Hematopoietic multipotent progenitor cell treated with erythropoietin and hydrocortisone succinate and interleukin-3 and kit ligand, for 6 days (in vitro differentiated cells): ENCODE measurements at regions not wholly inside any gene's neighbourhood (a gene's known extent, or its start where the extent isn't known, plus 50 kb on each side); places are given as distances from the start of the nearest gene placed in this dataset.

ENCODE experiments used
- DNase-seq: peaks from one replicate; pipeline ENCODE4 v3.0.0-alpha.2; 2015

DNA sequence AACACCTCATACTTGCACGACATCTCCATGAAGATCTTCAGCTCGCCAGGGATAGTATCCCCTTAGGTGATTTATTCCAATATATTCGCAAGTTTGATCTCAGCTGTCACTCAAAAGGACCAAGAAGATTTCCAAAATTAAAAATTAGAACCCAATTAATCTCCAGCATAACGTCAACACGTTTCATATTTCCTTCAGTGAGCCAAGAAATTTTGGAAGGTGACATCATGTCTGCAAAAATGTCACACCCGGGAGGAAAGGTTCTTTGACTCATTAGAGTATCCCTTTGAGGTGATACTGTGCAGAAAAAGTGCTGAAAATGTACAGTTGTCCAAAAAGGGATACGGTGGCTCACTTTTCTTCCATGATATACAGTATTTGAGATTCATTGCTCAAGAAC, 569.6 kb downstream of the EFNB2 start:
- DNase-seq: no peak

DNA sequence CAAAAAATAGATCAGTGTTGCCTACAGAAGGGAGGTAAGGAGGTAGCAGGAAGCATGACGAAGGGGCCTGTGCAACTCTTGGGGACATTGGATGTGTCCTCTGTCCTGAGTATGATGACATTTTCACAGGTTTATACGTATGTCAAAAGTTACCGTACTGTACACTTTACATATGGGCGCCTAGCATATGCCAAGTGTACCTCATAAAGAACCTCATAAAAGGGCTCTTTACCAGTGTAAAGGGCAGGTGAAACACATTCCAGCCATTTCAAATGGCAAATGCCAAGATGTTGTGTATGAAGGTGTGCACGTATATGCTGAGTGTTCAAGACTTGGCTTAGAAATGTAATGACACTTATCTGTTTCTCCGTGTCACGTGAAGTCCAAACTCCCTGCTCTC, 573.4 kb downstream of the EFNB2 start:
- no peak for DNase-seq

DNA sequence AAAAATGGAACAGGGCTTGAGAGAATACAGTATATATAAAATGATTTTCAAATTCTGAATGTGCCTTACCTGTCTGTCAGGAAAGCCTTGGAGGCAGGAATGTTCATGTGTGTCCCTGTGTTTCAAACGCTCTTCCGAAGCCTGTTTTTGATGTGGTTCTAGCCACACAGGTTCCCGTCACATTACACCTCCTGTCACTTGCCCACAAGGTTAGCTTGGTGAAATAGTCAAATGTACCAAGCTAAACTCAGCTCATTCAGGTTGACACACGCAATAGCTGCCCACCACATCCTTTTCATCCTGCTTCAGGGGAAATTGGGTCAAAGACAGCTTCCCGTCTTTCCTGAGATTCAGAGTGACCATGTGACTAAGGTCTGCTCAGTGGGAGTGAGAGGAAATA, 574.0 kb downstream of the EFNB2 start:
- no peak for DNase-seq

DNA sequence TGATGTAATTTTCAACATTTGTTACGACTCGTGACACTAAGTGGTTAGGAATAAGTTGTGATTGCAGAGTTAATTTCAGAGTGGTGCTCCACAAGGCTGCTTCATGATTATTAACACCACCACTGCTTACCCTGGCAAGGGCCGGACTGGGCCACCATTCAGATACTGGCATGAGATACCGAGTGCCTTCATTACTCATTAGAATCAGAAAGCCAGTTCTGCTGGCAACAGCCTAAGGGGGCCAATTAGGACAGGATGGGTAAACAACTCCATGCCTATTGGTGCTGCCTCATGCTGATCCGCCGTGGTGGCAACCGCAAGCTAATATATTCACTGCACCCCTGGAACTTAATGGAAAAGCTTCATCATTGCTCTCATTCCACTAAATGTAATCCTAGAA, 575.1 kb downstream of the EFNB2 start:
- no peak for DNase-seq

DNA sequence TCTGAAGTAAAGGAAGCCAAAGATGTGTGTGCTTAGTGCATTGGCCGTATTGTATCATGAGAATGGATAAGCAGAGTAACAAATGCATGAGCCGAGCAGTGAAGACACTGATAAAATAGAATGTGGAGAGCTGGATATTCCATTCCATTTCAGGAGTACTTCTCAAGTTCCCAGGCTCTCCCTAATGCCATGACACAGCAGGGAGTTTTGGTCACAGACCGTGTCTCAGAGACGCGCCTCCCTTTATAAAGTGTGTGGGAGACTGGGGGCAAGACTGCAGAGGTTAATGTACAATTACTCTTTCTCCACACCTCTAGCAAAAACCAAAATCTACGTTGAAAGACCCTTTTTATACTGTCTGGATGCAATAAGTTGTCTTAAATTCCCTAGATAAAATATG, 575.6 kb downstream of the EFNB2 start:
- DNase-seq: no peak

DNA sequence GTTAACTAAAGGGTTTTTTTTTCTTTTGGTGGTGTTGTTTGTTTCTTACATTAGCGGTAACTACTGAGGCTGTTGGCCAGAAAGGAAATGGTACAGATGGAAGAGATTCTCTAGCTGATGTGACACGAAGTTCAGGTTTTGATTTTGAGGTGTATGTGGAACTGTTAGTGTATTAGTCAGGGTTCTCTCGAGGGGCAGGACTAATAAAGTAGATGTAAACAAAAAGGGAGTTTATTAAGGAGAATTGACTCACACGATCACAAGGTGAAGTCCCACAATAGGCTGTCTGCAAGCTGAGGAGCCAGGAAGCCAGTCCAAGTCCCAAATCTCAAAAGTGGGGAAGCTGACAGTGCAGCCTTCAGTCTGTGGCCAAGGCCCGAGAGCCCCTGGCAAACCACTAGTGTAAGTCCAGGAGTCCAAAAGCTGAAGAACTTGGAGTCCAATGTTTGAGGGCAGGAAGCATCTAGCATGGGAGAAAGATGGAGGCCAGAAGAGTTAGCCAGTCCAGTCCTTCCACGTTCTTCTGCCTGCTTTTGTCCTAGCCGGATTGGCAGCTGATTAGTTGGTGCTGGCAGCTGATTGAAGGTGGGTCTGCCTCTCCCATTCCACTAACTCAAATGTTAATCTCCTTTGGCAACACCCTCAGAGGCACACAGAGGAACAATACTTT, 577.6 kb downstream of the EFNB2 start:
- no peak for DNase-seq

DNA sequence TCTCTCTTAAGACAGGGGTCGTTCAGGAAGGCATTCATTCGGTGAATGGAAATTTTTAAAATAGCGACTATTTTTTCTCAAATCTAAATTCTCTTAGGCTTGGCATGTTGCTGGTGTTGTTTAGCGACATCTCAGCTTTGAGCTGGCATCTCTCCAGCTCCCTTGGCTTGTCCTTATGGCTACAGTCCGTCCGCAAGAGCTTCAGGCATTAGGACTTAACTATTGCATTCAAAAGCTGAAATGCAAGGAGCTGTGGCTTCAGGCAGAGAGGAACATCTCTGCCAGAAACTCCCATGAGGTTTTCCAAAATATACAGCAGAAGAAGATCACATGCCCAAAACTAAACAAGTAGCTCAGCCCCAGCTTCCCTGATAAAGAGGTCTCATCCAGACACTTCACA, 578.5 kb downstream of the EFNB2 start:
- DNase-seq: no peak

DNA sequence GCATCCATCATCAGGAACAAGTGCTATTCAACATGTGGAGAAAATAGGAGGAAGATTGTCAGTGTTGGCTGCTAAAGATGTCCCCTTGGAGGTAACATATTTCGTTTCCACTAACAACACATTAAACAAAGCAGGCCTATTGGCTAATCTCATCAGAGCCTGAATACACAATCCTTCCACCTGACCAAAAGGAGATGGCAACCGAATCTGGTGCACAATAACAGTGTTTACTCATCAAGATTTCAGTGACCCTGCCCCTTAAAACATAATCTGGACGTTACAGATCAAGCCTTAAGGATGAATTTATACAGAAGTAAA, 582.5 kb downstream of the EFNB2 start:
- DNase-seq: no peak

DNA sequence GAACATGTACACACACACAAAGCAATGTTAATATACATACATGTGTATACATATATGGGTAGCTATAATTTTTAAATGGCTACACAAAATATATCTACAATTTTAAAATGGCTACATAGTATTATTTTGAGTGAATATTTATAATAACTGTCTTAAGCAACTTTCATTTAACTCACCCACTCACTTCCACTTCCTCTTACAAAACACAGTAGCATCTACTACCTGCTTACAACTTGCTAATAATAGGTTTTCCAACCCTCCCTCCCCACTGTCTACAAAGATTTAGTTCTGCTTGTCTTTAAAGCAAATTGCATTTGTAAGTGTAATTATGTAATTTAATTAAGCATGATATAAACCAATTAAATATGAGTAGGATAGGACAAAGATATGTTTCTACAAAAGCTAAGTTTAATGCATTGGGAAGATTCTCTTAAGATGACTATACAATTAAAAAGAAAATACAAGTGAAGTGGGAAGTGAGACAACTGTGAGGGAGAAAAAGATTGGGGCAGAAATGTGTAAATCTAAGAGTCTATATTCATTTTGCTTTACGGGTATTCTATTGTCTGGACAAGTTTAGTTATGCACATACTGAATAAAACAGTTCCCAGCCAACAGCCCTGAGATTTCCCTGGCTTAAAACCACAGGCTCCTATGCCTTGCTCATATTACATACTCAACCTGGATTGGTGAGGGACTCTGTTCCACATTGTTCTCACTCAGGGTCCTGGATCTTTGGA, 583.1 kb downstream of the EFNB2 start:
- no peak for DNase-seq

DNA sequence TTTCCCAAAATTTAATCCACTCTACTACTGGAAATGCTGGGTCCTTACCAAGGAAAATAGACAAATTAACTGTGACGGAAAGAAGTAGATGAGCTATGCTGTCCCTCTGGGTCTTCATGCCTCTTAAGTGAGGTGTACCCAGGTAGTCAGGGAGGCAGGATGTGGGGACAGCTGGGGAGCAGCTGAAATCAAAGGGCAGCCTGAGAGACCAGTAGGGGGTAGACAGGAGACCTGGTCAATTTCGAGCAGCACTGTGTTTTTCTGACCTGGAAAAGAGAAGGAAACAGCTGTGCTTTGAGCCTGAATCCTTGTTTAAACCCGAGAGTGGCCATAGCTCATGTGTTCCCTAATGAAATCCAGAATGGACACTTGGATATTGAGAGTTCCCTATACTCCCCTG, 587.3 kb downstream of the EFNB2 start:
- DNase-seq: no peak

DNA sequence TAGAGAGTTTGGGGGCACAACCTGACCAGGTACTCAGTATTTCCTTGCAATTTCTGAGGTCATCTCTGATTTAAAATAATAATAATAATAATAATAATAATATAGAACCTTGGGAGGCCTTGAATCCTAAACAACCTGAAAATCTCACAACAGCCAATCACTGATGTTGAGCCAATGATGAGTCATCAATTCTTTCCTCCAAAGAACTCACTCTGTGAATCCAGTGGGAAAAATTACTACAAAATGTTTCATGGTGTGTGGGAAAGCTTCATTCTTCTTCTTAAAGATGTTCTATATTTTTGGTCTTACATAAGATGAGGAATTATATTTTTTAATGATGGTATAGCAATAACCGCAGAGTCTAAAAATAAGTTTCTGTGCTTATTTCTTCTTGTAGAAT, 594.6 kb downstream of the EFNB2 start:
- no peak for DNase-seq

DNA sequence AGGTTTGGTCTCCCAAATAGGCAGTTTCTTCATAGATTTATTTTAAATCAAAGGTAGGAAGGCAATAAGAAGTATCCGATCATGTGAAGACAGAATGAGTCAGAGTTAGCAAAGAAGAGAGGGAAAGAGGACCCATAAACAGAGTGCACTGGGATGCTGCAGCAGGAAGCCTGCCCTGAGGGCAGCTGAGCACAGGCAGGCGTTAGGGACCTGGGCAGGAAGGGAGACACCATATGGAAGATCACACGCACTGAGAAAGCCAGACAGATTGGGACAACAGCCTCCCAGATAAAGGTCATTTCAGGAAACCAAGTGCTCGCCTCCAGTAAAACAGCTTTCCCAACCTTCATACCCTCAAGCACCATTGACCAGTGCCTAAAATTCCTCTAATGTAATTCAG, 598.0 kb downstream of the EFNB2 start:
- no peak for DNase-seq

DNA sequence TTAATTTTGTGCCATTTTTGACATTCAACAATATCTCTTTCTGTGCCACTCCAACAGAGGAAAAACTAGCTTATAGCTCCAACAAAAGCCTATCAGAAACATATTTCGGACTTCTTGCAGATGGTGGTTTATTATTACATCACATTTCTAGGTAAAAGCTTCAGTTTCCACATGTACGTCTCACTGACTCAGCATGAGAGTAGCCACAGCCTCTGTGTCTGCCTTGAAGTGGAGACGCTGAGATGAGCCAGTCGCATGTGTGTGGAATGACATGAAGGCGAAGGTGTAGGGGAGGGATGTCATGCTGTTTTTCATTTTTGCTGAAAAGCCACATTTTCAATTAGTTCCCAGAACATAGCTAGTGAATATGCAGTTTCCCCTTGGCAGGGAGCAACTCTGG, 598.6 kb downstream of the EFNB2 start:
- peak; percentile 19 for DNase-seq

DNA sequence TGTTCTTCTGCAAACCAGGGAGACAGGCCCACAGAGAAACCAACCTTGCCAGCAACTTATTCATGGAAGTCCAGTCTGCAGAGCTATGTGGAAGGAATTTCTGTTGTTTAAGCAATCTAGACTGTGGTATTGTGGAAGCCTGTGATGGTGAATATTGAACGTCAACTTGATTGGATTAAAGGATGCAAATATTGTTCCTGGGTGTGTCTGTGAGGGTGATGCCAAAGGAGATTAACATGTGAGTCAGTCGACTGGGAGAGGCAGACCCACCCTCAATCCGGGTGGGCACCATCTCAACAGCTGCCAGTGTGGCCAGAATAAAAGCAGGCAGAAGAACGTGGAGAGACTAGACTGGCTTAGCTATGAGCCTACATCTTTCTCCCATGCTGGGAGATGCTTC, 606.0 kb downstream of the EFNB2 start:
- DNase-seq: no peak

DNA sequence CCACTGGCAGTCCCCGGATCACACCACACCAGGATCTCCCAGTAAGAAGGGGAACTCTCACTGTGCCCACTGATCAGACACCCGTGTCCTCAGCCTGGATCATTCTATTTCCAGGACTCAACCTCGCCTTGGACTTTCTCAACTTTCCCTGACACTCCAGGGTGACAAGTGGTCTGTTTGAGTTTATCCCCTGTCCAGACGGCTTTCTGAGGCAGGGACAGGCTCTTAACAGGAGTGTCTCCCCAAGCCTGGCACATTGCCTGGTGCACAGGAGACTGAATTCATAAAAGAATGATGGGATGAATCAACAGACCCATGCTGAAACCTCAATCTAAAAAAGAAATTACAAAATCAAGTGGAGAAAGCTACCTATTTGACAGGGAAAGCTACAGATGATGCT, 606.6 kb downstream of the EFNB2 start:
- no peak for DNase-seq

DNA sequence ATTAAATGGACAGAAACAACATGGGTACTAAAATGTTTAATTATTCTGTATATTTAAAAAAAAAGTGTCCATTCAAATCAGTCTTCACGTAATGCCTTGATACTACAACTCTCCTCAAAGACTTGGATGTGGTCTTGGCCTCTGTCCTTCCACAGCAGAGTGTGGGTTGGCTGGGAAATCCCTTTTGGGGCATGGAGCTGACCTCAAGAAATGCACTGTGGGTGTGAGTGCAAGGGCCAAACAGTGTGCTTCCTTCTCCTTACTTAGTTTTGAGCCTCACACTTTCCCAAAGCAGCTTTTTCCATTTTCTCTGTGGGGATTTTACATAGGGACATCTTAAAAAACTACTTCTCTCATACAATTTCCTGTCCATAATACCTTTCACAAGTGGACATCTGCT, 607.4 kb downstream of the EFNB2 start:
- no peak for DNase-seq

DNA sequence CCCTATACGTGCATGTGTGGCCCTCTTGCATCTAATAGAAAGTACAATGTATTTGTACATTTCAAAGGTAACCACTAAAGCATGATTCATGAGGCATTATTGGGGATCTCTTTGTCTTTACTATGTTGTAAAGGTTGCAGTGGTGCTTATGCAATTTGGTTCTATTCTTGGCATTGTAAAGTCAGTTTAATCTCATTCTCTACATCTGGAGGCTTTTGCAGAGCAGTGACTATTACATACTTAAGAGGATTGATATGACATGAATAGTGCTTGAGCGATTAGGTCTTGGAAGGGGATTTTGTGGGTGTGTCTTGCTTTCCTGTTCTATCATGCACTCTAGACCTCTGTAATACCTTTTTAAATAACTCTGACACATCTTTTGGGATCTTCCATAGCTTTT, 610.0 kb downstream of the EFNB2 start:
- DNase-seq: no peak

DNA sequence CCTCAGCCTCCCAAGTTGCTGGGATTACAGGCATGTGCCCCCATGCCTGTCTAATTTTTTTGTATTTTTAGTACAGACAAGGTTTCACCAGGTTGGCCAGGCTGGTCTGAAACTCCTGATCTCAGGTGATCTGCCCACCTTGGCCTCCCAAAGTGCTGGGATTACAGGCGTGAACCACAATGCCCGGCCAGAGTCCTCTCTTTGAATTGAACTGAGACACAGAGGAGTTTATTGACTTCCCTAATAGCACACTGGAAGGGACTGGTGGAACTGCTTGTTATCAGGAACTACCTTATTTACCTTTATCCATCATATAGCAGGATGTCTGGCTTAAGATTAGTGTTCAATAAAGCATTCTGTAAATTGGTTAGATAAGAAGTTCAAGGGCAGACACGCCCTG, 613.8 kb downstream of the EFNB2 start:
- DNase-seq: no peak

DNA sequence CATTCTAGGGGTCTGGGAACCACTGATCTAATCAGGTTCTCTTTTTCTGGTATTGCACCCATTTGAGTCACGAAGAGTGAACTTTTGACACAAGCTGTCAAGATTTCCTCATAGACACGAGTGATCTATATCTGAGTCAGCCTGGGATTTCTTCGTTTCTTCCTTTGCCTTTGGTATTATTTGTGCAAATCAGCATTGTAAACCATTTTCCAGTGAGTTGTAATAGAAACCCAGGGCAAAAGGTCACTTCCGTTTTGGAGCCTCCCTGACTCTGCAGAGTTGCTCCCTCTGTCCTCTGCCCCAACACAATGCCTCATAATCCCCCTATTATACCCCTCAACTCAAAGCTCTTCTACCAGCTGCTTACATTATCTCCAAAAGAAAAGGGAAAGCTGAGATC, 615.1 kb downstream of the EFNB2 start:
- peak; percentile 4 for DNase-seq

DNA sequence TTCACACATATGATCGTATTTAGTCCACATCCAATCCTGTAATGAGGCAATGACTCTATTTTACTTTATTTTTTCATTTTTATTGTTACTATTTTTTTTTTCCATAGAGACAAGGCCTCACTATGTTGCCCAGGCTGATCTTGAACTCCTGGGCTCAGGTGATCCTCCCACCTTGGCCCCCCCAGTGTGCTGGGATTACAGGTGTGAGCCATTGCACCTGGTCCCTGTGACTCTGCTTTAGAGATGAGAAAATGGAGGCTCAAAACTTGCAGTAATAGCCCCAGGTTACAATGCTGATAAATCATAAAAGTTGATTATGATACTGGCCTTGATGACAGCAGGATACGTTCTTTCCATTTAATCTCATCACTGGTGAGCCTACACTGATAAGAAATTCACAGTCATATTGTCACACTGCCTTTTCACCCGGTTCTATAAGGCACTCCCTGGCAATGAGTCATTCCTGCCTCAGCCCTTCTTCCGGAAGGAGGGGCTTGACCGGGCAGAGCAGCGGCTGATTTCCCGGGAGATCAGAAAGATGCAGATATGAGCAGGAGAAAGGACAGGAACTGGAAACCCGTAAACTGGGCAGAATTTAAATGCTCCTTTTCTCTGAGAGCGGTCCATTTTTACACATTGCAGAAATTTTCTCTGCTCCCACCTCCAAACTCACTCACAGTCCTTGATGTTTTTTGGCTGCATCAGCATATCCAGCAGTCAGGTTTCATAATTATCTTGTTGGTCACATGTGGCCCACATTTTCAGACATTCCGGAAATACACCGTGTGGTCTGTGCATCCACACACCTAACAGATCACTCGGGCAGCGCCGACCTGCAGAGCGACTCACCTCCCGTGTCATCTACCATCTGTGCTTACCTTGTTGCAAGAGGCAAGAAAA, 616.4 kb downstream of the EFNB2 start:
- no peak for DNase-seq

DNA sequence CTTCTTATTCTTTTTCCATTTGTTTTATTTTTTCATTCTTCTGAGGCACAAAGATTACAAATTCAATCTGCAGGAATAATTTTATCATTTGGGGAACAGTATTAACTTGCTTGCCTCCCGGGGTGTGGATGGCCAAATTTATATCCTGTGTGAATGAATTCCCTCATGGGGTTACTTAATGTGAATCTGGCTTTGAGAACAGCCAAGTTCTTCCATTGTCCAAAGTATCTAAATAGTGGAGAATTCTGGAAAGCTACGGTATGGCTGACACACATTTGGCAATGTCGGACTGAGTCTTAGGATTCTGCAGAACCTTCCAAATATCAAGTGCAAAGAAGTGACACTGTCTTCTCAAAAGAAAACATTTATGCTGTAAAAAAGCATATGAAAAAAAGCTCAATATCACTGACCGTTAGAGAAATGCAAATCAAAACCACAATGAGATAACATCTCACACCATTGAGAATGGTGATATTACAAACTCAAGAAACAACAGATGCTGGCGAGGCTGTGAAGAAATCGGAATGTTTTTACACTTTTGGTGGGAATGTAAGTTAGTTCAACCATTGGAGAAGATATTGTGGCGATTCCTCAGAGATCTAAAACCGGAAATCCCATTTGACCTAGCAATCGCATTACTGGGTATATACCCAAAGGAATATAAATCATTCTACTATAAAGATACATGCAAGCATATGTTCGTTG, 620.2 kb downstream of the EFNB2 start:
- no peak for DNase-seq

DNA sequence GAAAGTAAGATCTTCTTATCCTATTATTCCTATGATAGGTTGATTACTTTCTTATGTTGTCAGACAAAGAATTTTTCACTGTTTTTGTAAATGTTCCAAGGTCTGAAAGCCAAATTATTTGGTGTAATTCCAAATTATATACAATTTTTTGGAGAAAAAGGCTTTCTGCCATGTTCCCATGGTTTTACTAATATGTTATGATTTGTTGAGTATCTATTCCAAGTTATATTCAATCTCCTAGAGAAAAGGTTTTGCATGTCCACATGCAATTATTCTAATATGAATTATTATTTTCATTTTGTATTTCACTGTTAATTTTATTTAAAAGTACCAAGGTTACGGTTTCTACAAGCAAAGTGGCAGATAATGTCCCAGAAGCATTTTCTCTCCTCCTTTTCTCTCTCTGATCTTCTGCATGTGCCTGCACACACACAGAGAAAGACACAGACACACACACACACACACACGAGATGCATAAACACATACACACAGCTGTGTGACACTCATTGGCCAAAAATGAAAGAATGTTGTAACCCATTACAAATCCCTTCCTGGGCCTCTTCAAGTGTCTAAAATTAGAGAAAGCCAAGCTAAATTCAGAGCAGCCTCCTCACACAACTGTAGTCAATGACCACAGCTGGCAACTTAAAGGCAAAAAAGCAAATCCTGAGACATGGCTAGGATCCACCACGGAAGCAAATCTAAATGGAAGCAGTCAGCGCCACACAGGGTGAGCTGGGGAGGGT, 621.0 kb downstream of the EFNB2 start:
- DNase-seq: no peak

DNA sequence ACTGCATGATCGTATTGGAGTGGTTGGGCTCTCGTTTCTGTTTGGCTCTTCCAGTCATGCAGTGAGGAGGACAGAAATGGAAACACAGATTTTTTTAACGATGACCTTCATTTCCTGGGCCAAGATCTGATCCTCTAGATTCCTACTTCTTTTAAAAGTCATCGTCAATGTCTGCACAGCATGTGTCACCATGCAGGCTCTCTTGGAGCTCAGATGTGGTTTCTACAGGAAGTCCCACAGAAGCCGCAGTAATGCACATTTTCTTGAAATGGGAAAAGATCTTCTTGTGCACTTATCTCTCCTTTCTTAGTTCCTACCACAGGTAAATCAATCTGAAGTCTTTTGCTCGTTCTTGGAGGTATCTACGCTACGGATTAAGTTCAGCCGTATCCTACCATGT, 626.9 kb downstream of the EFNB2 start:
- DNase-seq: peak; percentile 13
